Naive thymus-derived CD8-positive, alpha-beta T cell (primary cell): ENCODE measurements at regions not wholly inside any gene's neighbourhood (a gene's known extent, or its start where the extent isn't known, plus 50 kb on each side); places are given as distances from the start of the nearest gene placed in this dataset.

Experiments used
- ATAC-seq, 2 donors: fragments of 150-1000 bp; cut with Tn5 transposase in 1 of 2; sonication (Bioruptor Pico), chemical (Tn5 transposase) in 1 of 2; 1 replicate in 1 of 2; 2 replicates in 1 of 2; pipeline ENCODE4 v1.10.0; 2021; ENCODE audit warnings: mild to moderate bottlenecking in 2 of 2, moderate library complexity in 2 of 2
- POLR2A ChIA-PET: fragments of 350-600 bp; sonication (Branson Sonifier 250); formaldehyde crosslinking; loops from one replicate; lab custom pipeline; 2021; ENCODE audit warnings: antibody characterized with exemption; lab: Charles Lee
- DNase-seq, 10 donors: peaks; one replicate each; pipeline versions ENCODE4 v3.0.0 to v3.0.0-alpha.2; 2020 to 2022
- H3K27ac Mint-ChIP-seq, 10 donors: one replicate each; pipeline ENCODE4 v1.8.0; 2020 to 2022; ENCODE audit warnings: mild to moderate bottlenecking in 10 of 10, mixed read lengths in 10 of 10, moderate library complexity in 4 of 10, inconsistent platforms in 1 of 10
- H3K27me3 Mint-ChIP-seq, 5 donors: one replicate each; pipeline ENCODE4 v1.8.0; 2021 to 2022; ENCODE audit warnings: mixed read lengths in 5 of 5
- H3K36me3 Mint-ChIP-seq, 3 donors: one replicate each; pipeline ENCODE4 v1.8.0; 2020 to 2022; ENCODE audit warnings: mixed read lengths in 3 of 3, mild to moderate bottlenecking in 2 of 3, inconsistent platforms in 1 of 3
- H3K4me1 Mint-ChIP-seq, 4 donors: one replicate each; pipeline ENCODE4 v1.8.0; 2021 to 2022; ENCODE audit warnings: mixed read lengths in 4 of 4
- H3K4me3 Mint-ChIP-seq, 10 donors: one replicate each; pipeline ENCODE4 v1.8.0; 2020 to 2022; ENCODE audit warnings: mild to moderate bottlenecking in 10 of 10, mixed read lengths in 10 of 10, moderate library complexity in 6 of 10, inconsistent platforms in 1 of 10
- H3K9me3 Mint-ChIP-seq, 9 donors: one replicate each; pipeline ENCODE4 v1.8.0; 2020 to 2022; ENCODE audit warnings: mixed read lengths in 9 of 9, mild to moderate bottlenecking in 3 of 9, inconsistent platforms in 1 of 9, moderate library complexity in 1 of 9

DNA sequence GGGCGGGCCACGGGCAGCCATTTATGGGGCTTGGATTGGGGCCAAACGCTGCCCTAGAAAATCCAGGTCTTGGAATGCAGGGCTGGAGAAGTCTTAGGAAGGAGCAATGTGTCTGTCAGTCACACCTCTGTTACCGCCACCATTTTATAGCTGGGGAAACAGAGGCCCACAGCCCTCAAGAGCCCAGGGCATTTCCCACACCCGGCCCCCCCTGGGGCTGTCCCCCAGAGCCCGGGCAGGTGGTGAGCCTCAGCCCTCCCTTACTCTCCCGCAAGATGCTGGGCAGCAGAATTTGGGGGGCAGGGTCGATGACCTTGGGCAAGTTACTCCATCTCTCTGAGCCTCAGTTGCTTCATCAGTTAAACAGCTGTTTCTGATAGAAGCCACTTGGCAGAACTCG lies 508.2 kb downstream of the SHQ1 start:
- POLR2A ChIA-PET, result no interaction called here

GRCh38 chr3:72339670-72340030 lies 508.6 kb downstream of the SHQ1 start:
- no peaks in the 10 kb centered on the region for H3K36me3 Mint-ChIP-seq

More for the DNA sequence above, 508.2 kb downstream of the SHQ1 start:
- Mint-ChIP-seq H3K4me3 (no peak overlapping the region), H3K27me3 (no peaks in the 10 kb centered on the region), H3K36me3 (no peaks in the 10 kb centered on the region), H3K4me1 (peaks cover 11 to 32% (median 31%) of the 10 kb centered on the region in 4 donors), H3K27ac (peak overlapping the region in 1 of 10 donors; percentile 19), H3K9me3 (no peaks in the 10 kb centered on the region)
- no peak for DNase-seq
- ATAC-seq, result no peak

GRCh38 chr3:72338942-72339669 lies 509.1 kb downstream of the SHQ1 start:
- Mint-ChIP-seq H3K4me1 (peaks cover 10 to 23% (median 21%) of the 10 kb centered on the region in 4 donors), H3K4me3 (no peak overlapping the region), H3K9me3 (no peaks in the 10 kb centered on the region), H3K27ac (no peak overlapping the region), H3K27me3 (no peaks in the 10 kb centered on the region), H3K36me3 (no peaks in the 10 kb centered on the region)
- POLR2A ChIA-PET, result no interaction called here
- DNase-seq (no peak), ATAC-seq (no peak)

More at GRCh38 chr3:72339670-72340030, 508.6 kb downstream of the SHQ1 start:
- H3K27me3 Mint-ChIP-seq, result no peaks in the 10 kb centered on the region
- peaks cover 11 to 28% (median 27%) of the 10 kb centered on the region in 4 donors for H3K4me1 Mint-ChIP-seq
- H3K9me3 Mint-ChIP-seq, result no peaks in the 10 kb centered on the region
- DNase-seq (no peak), ATAC-seq (no peak)
- POLR2A ChIA-PET, result no interaction called here
- H3K27ac Mint-ChIP-seq, result no peak overlapping the region
- no peak overlapping the region for H3K4me3 Mint-ChIP-seq

DNA sequence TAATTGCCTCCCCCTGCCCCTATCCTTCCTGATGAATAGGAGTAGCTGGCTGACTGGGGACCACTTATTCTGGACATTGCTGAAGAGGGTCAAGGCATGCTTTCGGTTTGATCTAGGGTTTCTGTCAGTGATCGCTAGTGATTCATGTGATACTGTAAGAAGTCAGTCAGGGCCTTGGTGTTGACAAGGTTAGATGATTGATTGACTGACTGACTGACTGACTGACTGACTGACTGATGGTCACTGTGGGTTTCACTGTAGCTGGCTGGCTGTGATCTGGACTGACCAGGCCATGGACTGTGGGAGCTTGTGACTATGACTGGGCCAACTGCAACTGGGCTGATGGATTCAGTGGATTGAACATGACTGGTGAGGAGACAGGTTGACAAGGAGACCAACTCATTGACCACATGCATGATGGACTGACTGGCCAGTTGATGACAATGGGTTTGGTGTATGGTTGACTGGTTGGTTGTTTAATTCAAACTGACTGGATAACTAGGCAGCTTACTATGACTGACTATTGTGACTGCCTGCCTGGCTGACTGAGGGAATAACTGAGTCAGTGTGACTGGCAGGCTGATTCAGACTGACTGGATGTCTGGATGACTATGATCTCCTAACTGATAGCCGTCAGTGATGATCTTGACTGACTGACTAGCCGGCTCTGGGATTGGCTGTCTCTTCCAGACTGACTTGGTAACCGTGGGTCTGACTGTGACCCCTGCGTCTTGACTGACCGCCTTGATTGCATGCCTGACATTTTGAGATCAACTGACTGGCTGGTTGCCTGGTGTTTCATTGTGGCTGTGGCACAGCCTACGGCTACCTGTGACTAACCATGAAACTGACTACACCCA lies 509.9 kb downstream of the SHQ1 start:
- no peaks in the 10 kb centered on the region for H3K9me3 Mint-ChIP-seq
- H3K27me3 Mint-ChIP-seq, result no peaks in the 10 kb centered on the region
- POLR2A ChIA-PET, result no interaction called here
- ATAC-seq, result no peak
- no peak for DNase-seq
- no peak overlapping the region for H3K27ac Mint-ChIP-seq
- no peak overlapping the region for H3K4me3 Mint-ChIP-seq
- peaks cover 2 to 15% (median 13%) of the 10 kb centered on the region in 4 donors for H3K4me1 Mint-ChIP-seq
- no peaks in the 10 kb centered on the region for H3K36me3 Mint-ChIP-seq

DNA sequence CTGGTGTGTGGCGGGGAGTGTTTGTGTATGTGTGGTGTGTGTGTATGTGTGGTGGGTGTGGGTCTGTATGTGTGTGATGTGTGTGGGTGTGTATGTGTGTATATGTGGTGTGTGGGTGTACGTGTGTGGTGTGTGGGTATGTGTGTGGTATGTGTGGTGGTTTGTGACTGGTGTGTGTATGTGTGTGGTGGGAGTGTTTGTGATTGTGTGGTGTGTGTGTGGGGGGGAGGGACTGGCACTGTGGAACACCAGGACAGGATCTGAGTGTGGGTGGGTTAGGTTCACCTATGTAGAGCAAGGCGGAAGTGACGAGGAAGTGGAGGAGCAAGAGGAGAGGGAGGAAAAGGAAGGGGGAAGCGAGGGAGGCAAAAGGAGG lies 510.8 kb downstream of the SHQ1 start:
- Mint-ChIP-seq H3K4me1 (peaks cover 0 to 6% (median 5%) of the 10 kb centered on the region in 4 donors), H3K4me3 (no peak overlapping the region), H3K27me3 (no peaks in the 10 kb centered on the region), H3K27ac (no peak overlapping the region), H3K36me3 (no peaks in the 10 kb centered on the region), H3K9me3 (no peaks in the 10 kb centered on the region)
- ATAC-seq (no peak), DNase-seq (no peak)
- POLR2A ChIA-PET, result no interaction called here

DNA sequence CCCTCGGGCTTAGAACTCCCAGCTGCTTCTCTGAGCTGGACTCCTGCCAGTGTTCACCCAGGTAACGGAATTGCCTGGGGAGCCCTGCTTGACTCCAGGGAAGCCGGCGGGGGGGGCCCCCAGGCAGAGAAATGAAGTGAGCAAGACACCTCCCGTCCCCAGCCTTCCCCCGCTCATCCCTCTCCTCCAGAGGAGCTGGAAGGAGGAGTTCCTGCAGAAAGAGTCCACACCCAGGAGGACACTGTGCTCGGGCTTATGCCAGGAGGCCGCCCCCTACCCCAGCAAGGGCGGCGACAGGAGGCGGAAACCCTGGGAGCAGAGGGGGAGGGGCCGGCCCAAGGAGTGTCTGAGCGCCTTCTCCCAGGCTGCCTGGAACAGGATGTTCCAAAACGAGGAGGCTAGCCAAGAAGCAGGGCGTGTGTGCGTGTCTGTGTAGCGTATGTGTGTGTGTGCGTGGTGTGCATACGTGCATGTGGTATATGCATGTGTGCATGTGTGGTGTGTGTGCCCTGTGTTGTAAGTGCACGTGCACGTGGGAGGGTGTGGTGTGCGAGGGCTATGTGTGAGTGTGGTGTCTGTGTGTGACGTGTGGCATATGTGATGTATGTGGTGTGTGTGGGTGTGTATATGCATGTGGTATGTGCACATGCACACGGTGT lies 511.3 kb downstream of the SHQ1 start:
- Mint-ChIP-seq H3K4me1 (peaks cover 0 to 5% (median 3%) of the 10 kb centered on the region in 4 donors), H3K27ac (no peak overlapping the region), H3K4me3 (no peak overlapping the region), H3K36me3 (no peaks in the 10 kb centered on the region), H3K9me3 (no peaks in the 10 kb centered on the region), H3K27me3 (peaks cover 0 to 3% (median 0%) of the 10 kb centered on the region in 5 donors)
- POLR2A ChIA-PET, result no interaction called here
- DNase-seq (no peak), ATAC-seq (no peak)

DNA sequence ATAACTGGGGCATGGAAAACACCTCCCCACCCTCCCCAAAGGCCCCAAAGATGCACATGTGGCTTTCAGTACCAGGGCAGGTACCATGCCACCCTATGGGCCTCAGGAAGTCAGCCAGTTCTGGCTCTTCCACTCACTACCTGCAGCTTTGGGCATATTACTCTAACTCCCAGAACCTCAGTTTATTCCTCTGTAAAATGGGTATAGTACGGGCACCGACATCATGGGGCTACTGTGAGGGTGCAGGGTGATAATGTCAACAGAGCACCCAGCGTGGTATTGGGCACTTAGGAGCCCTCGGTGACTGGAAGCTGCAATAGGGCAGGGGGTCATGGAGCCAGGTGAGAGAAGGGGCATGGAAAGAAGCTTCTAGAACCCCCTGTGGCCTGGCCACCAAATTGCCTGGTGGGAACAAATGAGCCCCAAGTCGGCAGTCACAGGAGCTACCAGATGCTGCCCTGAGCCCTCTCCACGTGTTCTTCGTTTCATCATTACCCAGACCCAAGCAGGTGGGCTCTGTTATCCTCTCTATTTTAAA lies 512.1 kb downstream of the SHQ1 start:
- H3K36me3 Mint-ChIP-seq, result no peaks in the 10 kb centered on the region
- H3K4me1 Mint-ChIP-seq, result no peaks in the 10 kb centered on the region
- POLR2A ChIA-PET, result no interaction called here

GRCh38 chr3:72335458-72336095 lies 512.7 kb downstream of the SHQ1 start:
- DNase-seq (no peak), ATAC-seq (no peak)
- Mint-ChIP-seq H3K27ac (peak overlapping the region in 1 of 10 donors; percentile 6), H3K36me3 (no peaks in the 10 kb centered on the region), H3K4me1 (no peaks in the 10 kb centered on the region), H3K4me3 (no peak overlapping the region), H3K27me3 (peaks cover 0 to 3% (median 0%) of the 10 kb centered on the region in 5 donors), H3K9me3 (no peaks in the 10 kb centered on the region)
- POLR2A ChIA-PET, result interaction anchor here (1.0 to 1.6 kb wide), 3 partner anchors 10 to 79 kb away, joined by 3 to 4 read pairs (median 3); no protein-coding TSS in a partner anchor

More for the DNA sequence above, 512.1 kb downstream of the SHQ1 start:
- Mint-ChIP-seq H3K27ac (peak overlapping the region in 2 of 10 donors; percentile 9 to 70), H3K4me3 (no peak overlapping the region), H3K9me3 (no peaks in the 10 kb centered on the region), H3K27me3 (peaks cover 0 to 3% (median 0%) of the 10 kb centered on the region in 5 donors)
- ATAC-seq, result no peak
- no peak for DNase-seq

- no peaks in the 10 kb centered on the region for H3K9me3 Mint-ChIP-seq
- H3K27ac Mint-ChIP-seq, result no peak overlapping the region
- H3K36me3 Mint-ChIP-seq, result no peaks in the 10 kb centered on the region
- DNase-seq, result no peak
- H3K27me3 Mint-ChIP-seq, result peaks cover 0 to 3% (median 0%) of the 10 kb centered on the region in 5 donors
- ATAC-seq, result no peak
- H3K4me1 Mint-ChIP-seq, result no peaks in the 10 kb centered on the region
- POLR2A ChIA-PET, result interaction anchor here (1.0 to 1.6 kb wide), 4 partner anchors 11 to 79 kb away, joined by 3 to 4 read pairs (median 4); no protein-coding TSS in a partner anchor
- no peak overlapping the region for H3K4me3 Mint-ChIP-seq
Measured at GRCh38 chr3:72334681-72335457, 513.4 kb downstream of the SHQ1 start.

DNA sequence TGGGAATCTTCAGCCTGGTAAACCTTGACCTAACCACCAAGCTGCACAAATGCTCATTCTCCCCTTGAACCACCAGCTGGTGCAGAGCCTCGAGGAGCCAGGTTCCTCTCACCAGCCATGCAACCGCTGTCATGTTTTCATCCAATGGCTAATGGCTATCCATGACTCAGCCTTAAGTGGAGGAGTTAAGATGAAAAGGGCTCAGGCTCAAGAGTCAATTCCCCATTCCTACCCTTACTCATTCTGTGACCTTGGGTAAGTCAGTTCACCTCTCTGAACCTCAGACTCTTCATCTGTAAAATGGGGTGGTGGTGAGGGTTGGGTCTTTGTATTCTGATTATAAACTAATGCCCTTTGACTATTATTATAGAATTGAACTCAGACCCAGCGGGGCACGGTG lies 515.6 kb downstream of the SHQ1 start:
- POLR2A ChIA-PET, result no interaction called here

DNA sequence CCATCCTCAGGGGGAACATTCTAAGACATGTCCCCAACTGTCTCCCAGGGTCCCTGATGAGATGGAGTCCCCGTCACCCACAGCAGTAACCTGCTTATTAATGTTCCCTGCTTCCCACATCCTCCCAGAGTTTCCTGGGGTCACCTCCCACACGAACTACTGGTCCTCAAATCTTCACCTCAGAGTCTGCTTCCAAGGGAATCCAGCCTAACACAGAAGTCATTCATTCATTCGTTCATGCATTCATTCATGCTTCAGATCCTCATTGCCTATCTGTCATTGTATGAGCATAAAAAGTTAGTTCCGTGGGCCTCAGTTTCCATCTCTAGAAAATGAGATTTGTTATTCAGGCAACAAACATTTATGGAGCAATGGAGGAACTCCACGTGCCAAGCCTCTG lies 516.2 kb downstream of the SHQ1 start:
- no peak overlapping the region for H3K4me3 Mint-ChIP-seq
- no peak overlapping the region for H3K27ac Mint-ChIP-seq
- no peak for DNase-seq
- POLR2A ChIA-PET, result no interaction called here
- peaks cover 0 to 3% (median 0%) of the 10 kb centered on the region in 5 donors for H3K27me3 Mint-ChIP-seq
- H3K36me3 Mint-ChIP-seq, result no peaks in the 10 kb centered on the region
- H3K4me1 Mint-ChIP-seq, result peaks cover 0 to 2% (median under 1%) of the 10 kb centered on the region in 4 donors
- ATAC-seq, result no peak
- peaks cover 0 to 9% (median 0%) of the 10 kb centered on the region in 9 donors for H3K9me3 Mint-ChIP-seq

More for the DNA sequence above, 515.6 kb downstream of the SHQ1 start:
- H3K4me3 Mint-ChIP-seq, result no peak overlapping the region
- ATAC-seq, result no peak
- H3K27me3 Mint-ChIP-seq, result peaks cover 0 to 3% (median 0%) of the 10 kb centered on the region in 5 donors
- H3K27ac Mint-ChIP-seq, result no peak overlapping the region
- peaks cover 0 to 2% (median under 1%) of the 10 kb centered on the region in 4 donors for H3K4me1 Mint-ChIP-seq
- no peaks in the 10 kb centered on the region for H3K36me3 Mint-ChIP-seq
- H3K9me3 Mint-ChIP-seq, result peaks cover 0 to 3% (median 0%) of the 10 kb centered on the region in 9 donors
- no peak for DNase-seq
